Tibial artery (tissue), 4 donors: ENCODE measurements at regions not wholly inside any gene's neighbourhood (a gene's known extent, or its start where the extent isn't known, plus 50 kb on each side); places are given as distances from the start of the nearest gene placed in this dataset.

Experiments
- DNase-seq, 2 donors: peaks; one replicate each; pipeline ENCODE4 v3.0.0-alpha.2; 2019
- H3K27ac ChIP-seq, 2 donors: fragments of 200-600 bp; sonication (generic) in 1 of 2; 1 replicate in 1 of 2; 2 replicates in 1 of 2; pipeline ENCODE4 v1.5.1; 2018 to 2019; ENCODE audit warnings: mild to moderate bottlenecking in 1 of 2
- H3K27me3 ChIP-seq, 2 donors: fragments of 200-600 bp; sonication (generic) in 1 of 2; one replicate each; pipeline versions ENCODE4 v1.5.1 to v1.6.0; 2016 to 2019
- H3K36me3 ChIP-seq, 3 donors: fragments of 200-600 bp; sonication (generic) in 2 of 3; one replicate each; pipeline ENCODE4 v1.5.1; 2016 to 2019; ENCODE audit warnings: mild to moderate bottlenecking in 2 of 3
- H3K4me1 ChIP-seq, 4 donors: fragments of 200-600 bp; sonication (generic) in 2 of 4; 1 replicate in 3 of 4; 2 replicates in 1 of 4; pipeline ENCODE4 v1.5.1; 2016 to 2019
- H3K4me3 ChIP-seq, 2 donors: fragments of 200-600 bp; sonication (generic) in 1 of 2; 1 replicate in 1 of 2; 2 replicates in 1 of 2; pipeline ENCODE4 v1.5.1; 2018 to 2019; ENCODE audit warnings: mild to moderate bottlenecking in 2 of 2
- H3K9me3 ChIP-seq, 3 donors: fragments of 200-600 bp; sonication (generic) in 1 of 3; one replicate each; pipeline ENCODE4 v1.5.1; 2016 to 2019
- CTCF ChIP-seq, 2 experiments: fragments of 200-600 bp in 1 of 2; fragments of 450-650 bp in 1 of 2; IDR thresholded peaks; one replicate each; pipeline ENCODE4 v1.5.1; 2017 to 2019; ENCODE audit warnings: antibody characterized with exemption in 2 of 2, mild to moderate bottlenecking in 1 of 2, moderate library complexity in 1 of 2
- intact Hi-C: fragments of 100-400 bp; cut with DNase I; formaldehyde crosslinking; loops from one replicate; pipeline ENCODE4 v1.15.0; 2023; ENCODE audit warnings: low total_unique reads

- intact Hi-C loops, result loop anchor here (10.0 kb wide), 1 partner anchor 127 kb away; no protein-coding TSS in a partner anchor
- Histone ChIP-seq H3K27ac (no peak overlapping the region), H3K27me3 (no peaks in the 10 kb centered on the region), H3K4me3 (no peak overlapping the region), H3K36me3 (no peaks in the 10 kb centered on the region), H3K9me3 (no peaks in the 10 kb centered on the region), H3K4me1 (peaks cover 0 to 21% (median 10%) of the 10 kb centered on the region in 4 donors)
- TF ChIP-seq CTCF (IDR thresholded peaks at IDR 0.05), result no peak
- DNase-seq, result no peak
Measured at GRCh38 chr21:38667291-38667870, 138.3 kb upstream of the ETS2 start.

GRCh38 chr21:38668067-38668466, 137.7 kb upstream of the ETS2 start:
- H3K4me1 ChIP-seq, result peaks cover 0 to 23% (median 15%) of the 10 kb centered on the region in 4 donors
- H3K9me3 ChIP-seq, result no peaks in the 10 kb centered on the region
- H3K27me3 ChIP-seq, result no peaks in the 10 kb centered on the region
- no peak overlapping the region for H3K27ac ChIP-seq
- no peak overlapping the region for H3K4me3 ChIP-seq
- intact Hi-C loops, result loop anchor here (10.0 kb wide), 1 partner anchor 127 kb away; no protein-coding TSS in a partner anchor
- no peak for TF ChIP-seq CTCF (IDR thresholded peaks at IDR 0.05)
- H3K36me3 ChIP-seq, result no peaks in the 10 kb centered on the region
- DNase-seq, result no peak

- no peak for TF ChIP-seq CTCF (IDR thresholded peaks at IDR 0.05)
- Histone ChIP-seq H3K4me1 (peaks cover 0 to 23% (median 15%) of the 10 kb centered on the region in 4 donors), H3K9me3 (no peaks in the 10 kb centered on the region), H3K4me3 (no peak overlapping the region), H3K36me3 (no peaks in the 10 kb centered on the region), H3K27me3 (no peaks in the 10 kb centered on the region), H3K27ac (no peak overlapping the region)
- DNase-seq, result no peak
- intact Hi-C loops, result loop anchor here (10.0 kb wide), 1 partner anchor 126 kb away; no protein-coding TSS in a partner anchor
Measured at GRCh38 chr21:38668541-38668940, 137.2 kb upstream of the ETS2 start.

GRCh38 chr21:38669186-38669585, 136.5 kb upstream of the ETS2 start:
- H3K4me1 ChIP-seq, result peaks cover 0 to 23% (median 15%) of the 10 kb centered on the region in 4 donors
- no peak overlapping the region for H3K4me3 ChIP-seq
- intact Hi-C loops, result loop anchor here (10.0 kb wide), 1 partner anchor 126 kb away; no protein-coding TSS in a partner anchor
- no peak overlapping the region for H3K27ac ChIP-seq
- TF ChIP-seq CTCF (IDR thresholded peaks at IDR 0.05), result peak; percentile 31 to 41
- H3K9me3 ChIP-seq, result no peaks in the 10 kb centered on the region
- DNase-seq, result no peak
- H3K27me3 ChIP-seq, result no peaks in the 10 kb centered on the region
- H3K36me3 ChIP-seq, result no peaks in the 10 kb centered on the region

- intact Hi-C loops, result no loop called here
- H3K27me3 ChIP-seq, result no peaks in the 10 kb centered on the region
- H3K27ac ChIP-seq, result peak overlapping the region; percentile 65 to 73
- peaks cover 0 to 28% (median 16%) of the 10 kb centered on the region in 4 donors for H3K4me1 ChIP-seq
- TF ChIP-seq CTCF (IDR thresholded peaks at IDR 0.05), result no peak
- H3K36me3 ChIP-seq, result no peaks in the 10 kb centered on the region
- H3K4me3 ChIP-seq, result no peak overlapping the region
- DNase-seq, result no peak
- H3K9me3 ChIP-seq, result no peaks in the 10 kb centered on the region
Measured at GRCh38 chr21:38670861-38671260, 134.9 kb upstream of the ETS2 start.
